K562 (cell line): ENCODE measurements at regions not wholly inside any gene's neighbourhood (a gene's known extent, or its start where the extent isn't known, plus 50 kb on each side); places are given as distances from the start of the nearest gene placed in this dataset.

Experiments
- ATAC-seq: fragments of 200-7000 bp; cut with Tn5 transposase; 3 replicates; pipeline ENCODE4 v1.9.1; 2020; ENCODE audit warnings: moderate library complexity
- BruUV-seq: library from RNA; stranded (reverse); fragments of 400-500 nt; replicated peaks from 2 replicates; lab custom pipeline; 2021; lab: Mats Ljungman, UMichigan
- CTCF ChIA-PET: fragments of 300-600 bp; formaldehyde crosslinking; extraction: SDS; loops from one replicate; lab custom pipeline; 2021; ENCODE audit warnings: low intra/inter-chr PET ratio; lab: Yijun Ruan, JAX
- POLR2A ChIA-PET: fragments of 300-600, 350-650 bp; sonication (Branson Sonifier 250); formaldehyde crosslinking; extraction: SDS; loops from one replicate; lab custom pipeline; 2021; ENCODE audit warnings: antibody characterized with exemption, inconsistent platforms; lab: Yijun Ruan, JAX
- DNase-seq, 4 experiments: peaks; one replicate each; pipeline versions ENCODE4 v3.0.0 to v3.0.0-alpha.2; 2011 to 2018; ENCODE audit warnings: low spot score in 3 of 4, mixed read lengths in 3 of 4; ENCODE audit errors: extremely low read depth in 1 of 4
- FAIRE-seq: peaks from 2 replicates; lab custom pipeline; 2011; peaks lifted over from hg19 to GRCh38; lab: Jason Lieb, UNC
- H2AFZ ChIP-seq: 2 replicates; pipeline ENCODE4 v1.6.0; 2011; ENCODE audit warnings: low read depth, low read length, control low read depth, inconsistent platforms
- H3K27ac ChIP-seq: fragments of 200-600 bp; 3 replicates; pipeline ENCODE4 v1.8.0; 2011; ENCODE audit warnings: low read depth, mild to moderate bottlenecking, control low read depth, inconsistent platforms, low read length, moderate library complexity, mixed read lengths; ENCODE audit errors: extremely low read depth
- H3K27me3 ChIP-seq, 2 experiments: fragments of 300-600 bp in 1 of 2; 2 replicates in 1 of 2; 3 replicates in 1 of 2; pipeline versions ENCODE4 v1.6.0 to v1.8.0; 2011; ENCODE audit warnings: inconsistent platforms in 2 of 2, low read length in 2 of 2, mild to moderate bottlenecking in 1 of 2, mixed read lengths in 1 of 2, moderate library complexity in 1 of 2; ENCODE audit not compliant: control insufficient read depth in 2 of 2, insufficient read depth in 2 of 2
- H3K36me3 ChIP-seq: fragments of 300-600 bp; 3 replicates; pipeline ENCODE4 v1.8.0; 2011; ENCODE audit warnings: mild to moderate bottlenecking, low read length, inconsistent platforms; ENCODE audit not compliant: control insufficient read depth, insufficient read depth
- H3K4me1 ChIP-seq, 2 experiments: fragments of 200-600 bp in 1 of 2; replicated peaks in 1 of 2; 2 replicates in 1 of 2; 3 replicates in 1 of 2; pipeline versions ENCODE4 v1.5.1 to v1.8.0; 2011; ENCODE audit warnings: inconsistent platforms in 2 of 2, low read length in 2 of 2, mild to moderate bottlenecking in 1 of 2, mixed read lengths in 1 of 2, moderate library complexity in 1 of 2; ENCODE audit not compliant: control insufficient read depth in 2 of 2, insufficient read depth in 2 of 2
- H3K4me2 ChIP-seq: 2 replicates; pipeline ENCODE4 v1.6.1; 2011; ENCODE audit warnings: low read length, control low read depth, inconsistent platforms, mixed read lengths; ENCODE audit not compliant: insufficient read depth
- H3K4me3 ChIP-seq: fragments of 200-600 bp; sonication (generic), shearing (Covaris generic); 2 replicates; pipeline ENCODE4 v1.5.1; 2016; ENCODE audit warnings: control low read depth, inconsistent platforms
- H3K79me2 ChIP-seq: fragments of 200-600 bp; 3 replicates; pipeline ENCODE4 v1.8.0; 2011; ENCODE audit warnings: low read length, inconsistent platforms; ENCODE audit not compliant: control insufficient read depth, insufficient read depth
- H3K9ac ChIP-seq, 2 experiments: 2 replicates each; pipeline versions ENCODE4 v1.6.0 to v1.6.1; 2011; ENCODE audit warnings: low read depth in 2 of 2, low read length in 2 of 2, control low read depth in 1 of 2, inconsistent platforms in 1 of 2, mild to moderate bottlenecking in 1 of 2, mixed read lengths in 1 of 2; ENCODE audit not compliant: insufficient read depth in 1 of 2
- H3K9me1 ChIP-seq: one replicate; pipeline ENCODE4 v1.6.0; 2011; ENCODE audit warnings: inconsistent platforms, mild to moderate bottlenecking, low read length, moderate library complexity; ENCODE audit not compliant: control insufficient read depth, insufficient read depth
- H3K9me3 ChIP-seq: replicated peaks from 2 replicates; pipeline ENCODE4 v1.5.1; 2011; ENCODE audit warnings: low read depth, low read length, inconsistent platforms; ENCODE audit not compliant: control insufficient read depth, insufficient read depth
- H4K20me1 ChIP-seq: replicated peaks from 2 replicates; pipeline ENCODE4 v1.6.1; 2011; ENCODE audit warnings: low read length, inconsistent platforms, mixed read lengths; ENCODE audit not compliant: control insufficient read depth, insufficient read depth
- BRF2 ChIP-seq: IDR thresholded peaks from 3 replicates; pipeline ENCODE4 v1.6.1; 2011; ENCODE audit warnings: borderline replicate concordance, mild to moderate bottlenecking; ENCODE audit not compliant: insufficient read length, insufficient read depth
- CBX8 ChIP-seq: fragments of 200-600 bp; sonication (generic); IDR thresholded peaks from 2 replicates; pipeline ENCODE4 v1.6.1; 2012; ENCODE audit warnings: borderline replicate concordance, mixed run types, low read depth, mild to moderate bottlenecking, moderate library complexity, mixed read lengths, low read length, control low read depth, inconsistent platforms; ENCODE audit not compliant: poor library complexity, severe bottlenecking; ENCODE audit errors: extremely low read depth
- CHD4 ChIP-seq: fragments of 200-600 bp; sonication (generic); IDR thresholded peaks from 3 replicates; pipeline ENCODE4 v1.6.1; 2012; ENCODE audit warnings: low read depth, mild to moderate bottlenecking, mixed read lengths, low read length, inconsistent platforms; ENCODE audit not compliant: insufficient read depth, insufficient replicate concordance, poor library complexity, severe bottlenecking
- FOXP1 ChIP-seq: sonication (generic); formaldehyde crosslinking; IDR thresholded peaks from 2 replicates; pipeline ENCODE4 v1.8.0; 2022; ENCODE audit warnings: mild to moderate bottlenecking, missing genetic modification reagents
- GATAD2A ChIP-seq: fragments of 450-650 bp; IDR thresholded peaks from 2 replicates; pipeline ENCODE4 v1.6.1; 2017
- NFATC3 ChIP-seq: fragments of 450-650 bp; IDR thresholded peaks from 2 replicates; pipeline ENCODE4 v1.6.1; 2017; ENCODE audit warnings: mild to moderate bottlenecking
- SP2 ChIP-seq: IDR thresholded peaks from 2 replicates; pipeline ENCODE4 v1.6.1; 2011; ENCODE audit warnings: mild to moderate bottlenecking, low read depth, low read length, moderate library complexity; ENCODE audit not compliant: poor library complexity, severe bottlenecking; ENCODE audit errors: extremely low read depth
- STAT5B ChIP-seq: fragments of 250-450 bp; sonication (Bioruptor Pico); IDR thresholded peaks from 2 replicates; pipeline ENCODE4 v1.8.0; 2021; ENCODE audit warnings: mild to moderate bottlenecking, inconsistent platforms
- TAL1 ChIP-seq: fragments of 450-650 bp; IDR thresholded peaks from 2 replicates; pipeline ENCODE4 v1.6.1; 2016; ENCODE audit warnings: mild to moderate bottlenecking
- ZBTB17 ChIP-seq: fragments of 450-650 bp; formaldehyde crosslinking; IDR thresholded peaks from 2 replicates; pipeline ENCODE4 v1.4.0; 2020; ENCODE audit warnings: mild to moderate bottlenecking
- ZNF134 ChIP-seq: fragments of 250-450 bp; sonication (Bioruptor Pico); conservative IDR thresholded peaks from 2 replicates; pipeline ENCODE4 v1.4.0; 2020
- ZNF41 ChIP-seq: fragments of 250-450 bp; sonication (Bioruptor Pico); conservative IDR thresholded peaks from 2 replicates; pipeline ENCODE4 v1.4.0; 2020; ENCODE audit warnings: mild to moderate bottlenecking
- ZNF644 ChIP-seq: fragments of 200-800 bp; sonication (Bioruptor generic); IDR thresholded peaks from 2 replicates; pipeline ENCODE4 v1.6.1; 2016; ENCODE audit warnings: low read depth, missing genetic modification characterization, missing compliant biosample characterization
- WGBS: fragments of 100-300 bp; shearing (Covaris generic); methylation state at CpG from one replicate; pipeline ENCODE4 v1.1.6; 2016; ENCODE audit warnings: low coverage, mixed read lengths; ENCODE audit not compliant: insufficient coverage; ENCODE audit errors: missing lambda C conversion rate; 5-methylcytosine and 5-hydroxymethylcytosine counted together
- in situ Hi-C: fragments of 300-500 bp; cut with MboI; formaldehyde crosslinking; loops from 4 replicates; pipeline ENCODE4 v1.15.0; 2018; ENCODE audit warnings: inconsistent platforms, mixed read lengths
- intact Hi-C: fragments of 100-400 bp; cut with micrococcal nuclease; formaldehyde crosslinking; loops from 2 replicates; pipeline ENCODE4 v1.14.2; 2022
- TF ChIP-seq, protein P1 (sequence below): fragments of 450-650 bp; IDR thresholded peaks from 2 replicates; pipeline ENCODE4 v1.6.1; 2017; ENCODE audit warnings: antibody characterized with exemption
- TF ChIP-seq, protein P2 (sequence below): fragments of 250-450 bp; sonication (Bioruptor Pico); IDR thresholded peaks from 2 replicates; pipeline ENCODE4 v1.8.0; 2022; ENCODE audit warnings: moderate library complexity, mild to moderate bottlenecking, inconsistent platforms

DNA sequence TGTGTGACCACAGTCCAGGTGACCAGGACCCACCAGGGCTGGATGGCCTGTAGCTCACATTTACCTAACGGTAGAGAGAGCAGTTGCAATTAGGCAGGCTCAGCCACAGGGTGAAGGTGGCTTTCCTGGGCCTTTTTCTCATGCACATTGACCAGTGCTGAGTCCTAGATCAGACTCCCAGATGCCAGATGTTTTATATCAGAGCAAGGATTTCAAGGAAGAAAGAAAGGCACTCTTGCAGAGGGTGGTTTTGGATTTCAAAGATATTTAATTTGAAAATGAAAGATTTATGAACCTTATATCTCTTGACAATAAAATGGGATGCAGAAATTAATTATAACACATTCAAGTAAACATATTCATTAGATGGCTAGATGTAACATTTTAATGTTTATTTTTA, 694.2 kb upstream of the GYPC start:
- intact Hi-C loops (no loop called here), in situ Hi-C loops (no loop called here)
- WGBS: 0% methylated on average over 1 of the region's 1 CpG
- no peak overlapping the region for H3K4me2 ChIP-seq
- no peaks in the 10 kb centered on the region for H4K20me1 ChIP-seq
- no peak overlapping the region for H2AFZ ChIP-seq
- CTCF ChIA-PET: no interaction called here
- H3K9me1 ChIP-seq: no peaks in the 10 kb centered on the region
- H3K9me3 ChIP-seq: no peaks in the 10 kb centered on the region
- POLR2A ChIA-PET: no interaction called here
- DNase-seq (no peak), ATAC-seq (no peak), FAIRE-seq (no peak)
- TF ChIP-seq NFATC3: no peak
- TF ChIP-seq FOXP1 (CRISPR knock-in tag): no peak
- no peak for TF ChIP-seq STAT5B
- no peak for TF ChIP-seq SP2
- no peak for TF ChIP-seq ZNF134 (CRISPR knock-in tag)
- TF ChIP-seq CBX8: no peak
- TF ChIP-seq TAL1: no peak
- TF ChIP-seq ZNF41: no peak
- H3K27me3 ChIP-seq: no peaks in the 10 kb centered on the region
- no peaks in the 10 kb centered on the region for H3K79me2 ChIP-seq
- no peaks in the 10 kb centered on the region for H3K36me3 ChIP-seq
- BruUV-seq: no TSS peak
- H3K4me1 ChIP-seq: no peaks in the 10 kb centered on the region
- H3K4me3 ChIP-seq: no peak overlapping the region
- H3K27ac ChIP-seq: no peak overlapping the region
- H3K9ac ChIP-seq: no peak overlapping the region

- ChIA-PET CTCF (no interaction called here), POLR2A (no interaction called here)
- BruUV-seq: no TSS peak
- FAIRE-seq (no peak), ATAC-seq (no peak), DNase-seq (no peak)
- Histone ChIP-seq H3K27ac (no peak overlapping the region), H3K9ac (no peak overlapping the region), H2AFZ (no peak overlapping the region), H4K20me1 (no peaks in the 10 kb centered on the region), H3K79me2 (no peaks in the 10 kb centered on the region), H3K36me3 (no peaks in the 10 kb centered on the region), H3K4me2 (no peak overlapping the region), H3K9me3 (no peaks in the 10 kb centered on the region), H3K9me1 (no peaks in the 10 kb centered on the region), H3K27me3 (no peaks in the 10 kb centered on the region), H3K4me1 (no peaks in the 10 kb centered on the region), H3K4me3 (no peak overlapping the region)
- in situ Hi-C loops: no loop called here
- 0% methylated on average over 2 of the region's 2 CpGs for WGBS
- intact Hi-C loops: no loop called here
- TF ChIP-seq ZBTB17 (CRISPR knock-in tag) (no peak), BRF2 (no peak), CHD4 (no peak), ZNF644 (tag) (no peak), GATAD2A (no peak)
- TF ChIP-seq, protein P1, sequence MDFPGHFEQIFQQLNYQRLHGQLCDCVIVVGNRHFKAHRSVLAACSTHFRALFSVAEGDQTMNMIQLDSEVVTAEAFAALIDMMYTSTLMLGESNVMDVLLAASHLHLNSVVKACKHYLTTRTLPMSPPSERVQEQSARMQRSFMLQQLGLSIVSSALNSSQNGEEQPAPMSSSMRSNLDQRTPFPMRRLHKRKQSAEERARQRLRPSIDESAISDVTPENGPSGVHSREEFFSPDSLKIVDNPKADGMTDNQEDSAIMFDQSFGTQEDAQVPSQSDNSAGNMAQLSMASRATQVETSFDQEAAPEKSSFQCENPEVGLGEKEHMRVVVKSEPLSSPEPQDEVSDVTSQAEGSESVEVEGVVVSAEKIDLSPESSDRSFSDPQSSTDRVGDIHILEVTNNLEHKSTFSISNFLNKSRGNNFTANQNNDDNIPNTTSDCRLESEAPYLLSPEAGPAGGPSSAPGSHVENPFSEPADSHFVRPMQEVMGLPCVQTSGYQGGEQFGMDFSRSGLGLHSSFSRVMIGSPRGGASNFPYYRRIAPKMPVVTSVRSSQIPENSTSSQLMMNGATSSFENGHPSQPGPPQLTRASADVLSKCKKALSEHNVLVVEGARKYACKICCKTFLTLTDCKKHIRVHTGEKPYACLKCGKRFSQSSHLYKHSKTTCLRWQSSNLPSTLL: no peak
- TF ChIP-seq, protein P2, sequence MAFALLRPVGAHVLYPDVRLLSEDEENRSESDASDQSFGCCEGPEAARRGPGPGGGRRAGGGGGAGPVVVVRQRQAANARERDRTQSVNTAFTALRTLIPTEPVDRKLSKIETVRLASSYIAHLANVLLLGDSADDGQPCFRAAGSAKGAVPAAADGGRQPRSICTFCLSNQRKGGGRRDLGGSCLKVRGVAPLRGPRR (CRISPR knock-in tag): no peak
These were observed 676.1 kb upstream of the GYPC start for GRCh38 chr2:125979886-125980285.
